GM10248 (cell line): ENCODE measurements at regions not wholly inside any gene's neighbourhood (a gene's known extent, or its start where the extent isn't known, plus 50 kb on each side); places are given as distances from the start of the nearest gene placed in this dataset.
"Not testable (repeated sequence)": the region's sequence is repeated elsewhere in the genome, so short reads cannot be mapped to it uniquely, and the experiment has no call there.

Source experiments
- CTCF ChIA-PET: fragments of 300-600 bp; sonication (Branson Sonifier 250); formaldehyde crosslinking; extraction: SDS; loops from one replicate; lab custom pipeline; 2021; ENCODE audit warnings: antibody characterized with exemption; lab: Yijun Ruan, JAX
- POLR2A ChIA-PET: fragments of 350-650 bp; sonication (Branson Sonifier 250); formaldehyde crosslinking; extraction: SDS; loops from one replicate; lab custom pipeline; 2020; ENCODE audit warnings: antibody characterized with exemption; lab: Yijun Ruan, JAX
- DNase-seq: peaks from one replicate; pipeline ENCODE4 v3.0.0; 2012; ENCODE audit errors: extremely low spot score
- CTCF ChIP-seq: IDR thresholded peaks from 2 replicates; pipeline ENCODE4 v1.5.1; 2012; ENCODE audit warnings: mild to moderate bottlenecking, low read depth; ENCODE audit errors: extremely low read depth, missing control alignments, control extremely low read depth

GRCh38 chr4:141331534-141332358 is 111.1 kb downstream of the ZNF330 start:
- ChIA-PET POLR2A (no interaction called here), CTCF (interaction anchor here (3.6 to 7.3 kb wide), 2 partner anchors 12 to 15 kb away, joined by 16 to 34 read pairs; no protein-coding TSS in a partner anchor)
- no peak for DNase-seq
- TF ChIP-seq CTCF: no peak

DNA sequence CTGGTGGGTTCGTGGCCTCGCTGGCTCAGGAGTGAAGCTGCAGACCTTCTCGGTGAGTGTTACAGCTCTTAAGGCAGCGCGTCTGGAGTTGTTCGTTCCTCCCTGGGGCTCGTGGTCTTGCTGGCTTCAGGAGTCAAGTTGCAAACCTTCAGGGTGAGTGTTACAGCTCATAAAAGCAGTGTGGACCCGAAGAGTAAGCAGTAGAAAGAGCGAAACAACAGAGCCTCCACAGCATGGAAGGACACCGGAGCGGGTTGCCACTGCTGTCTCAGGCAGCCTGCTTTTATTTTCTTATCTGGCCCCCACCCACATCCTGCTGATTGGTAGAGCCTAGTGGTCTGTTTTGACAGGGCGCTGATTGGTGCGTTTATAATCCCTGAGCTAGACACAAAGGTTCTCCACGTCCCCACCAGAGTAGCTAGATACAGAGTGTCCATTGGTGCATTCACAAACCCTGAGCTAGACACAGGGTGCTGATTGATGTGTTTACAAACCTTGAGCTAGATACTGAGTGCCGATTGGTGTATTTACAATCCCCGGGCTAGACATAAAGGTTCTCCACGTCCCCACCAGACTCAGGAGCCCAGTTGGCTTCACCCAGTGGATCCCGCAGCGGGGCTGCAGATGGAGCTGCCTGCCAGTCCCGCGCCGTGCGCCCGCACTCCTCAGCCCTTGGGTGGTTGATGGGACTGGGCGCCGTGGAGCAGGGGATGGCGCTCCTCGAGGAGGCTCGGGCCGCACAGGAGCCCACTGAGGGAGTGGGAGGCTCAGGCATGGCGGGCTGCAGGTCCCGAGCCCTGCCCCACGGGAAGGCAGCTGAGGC is 111.9 kb downstream of the ZNF330 start:
- CTCF ChIA-PET: interaction anchor here (3.3 to 7.3 kb wide), 2 partner anchors 14 to 26 kb away, joined by 11 to 34 read pairs; no protein-coding TSS in a partner anchor
- DNase-seq, POLR2A ChIA-PET: not testable (repeated sequence)

DNA sequence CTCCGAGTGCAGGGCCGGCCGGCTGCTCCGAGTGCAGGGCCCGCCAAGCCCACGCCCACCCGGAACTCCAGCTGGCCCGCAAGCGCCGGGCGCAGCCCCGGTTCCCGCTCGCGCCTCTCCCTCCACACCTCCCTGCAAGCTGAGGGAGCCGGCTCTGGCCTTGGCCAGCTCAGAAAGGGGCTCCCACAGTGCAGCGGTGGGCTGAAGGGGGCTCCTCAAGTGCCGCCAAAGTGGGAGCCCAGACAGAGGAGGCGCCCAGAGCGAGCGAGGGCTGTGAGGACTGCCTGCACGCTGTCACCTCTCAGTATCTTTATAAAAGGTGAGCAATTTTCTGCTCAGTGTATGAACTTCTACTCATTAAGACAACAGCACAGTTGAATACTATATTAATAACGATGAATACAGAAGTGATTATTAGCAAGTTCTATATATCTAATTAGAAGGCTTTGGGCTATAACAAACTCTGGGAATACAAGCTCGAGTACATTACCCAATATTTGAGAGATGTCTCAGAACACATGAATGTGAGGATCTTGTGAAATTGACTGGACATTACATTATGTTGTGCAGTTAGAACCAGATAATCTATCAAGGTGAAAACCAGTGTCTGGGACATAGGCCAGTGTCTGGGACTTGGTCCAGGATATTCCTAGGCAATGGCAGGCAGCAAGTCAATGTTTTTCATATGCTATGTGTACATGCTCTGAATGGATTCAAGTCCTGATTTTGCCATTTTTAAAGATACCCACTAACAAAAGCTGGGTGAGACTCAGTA is 112.9 kb downstream of the ZNF330 start:
- POLR2A ChIA-PET, DNase-seq: not testable (repeated sequence)
- CTCF ChIA-PET: interaction anchor here (1.4 to 7.3 kb wide), 3 partner anchors 13 to 27 kb away, joined by 3 to 34 read pairs (median 11); no protein-coding TSS in a partner anchor

GRCh38 chr4:141335166-141335565 is 114.5 kb downstream of the ZNF330 start:
- POLR2A ChIA-PET: no interaction called here
- no peak for DNase-seq
- CTCF ChIA-PET: interaction anchor here (1.1 to 7.3 kb wide), 3 partner anchors 12 to 29 kb away, joined by 3 to 34 read pairs (median 11); no protein-coding TSS in a partner anchor
- TF ChIP-seq CTCF: no peak

DNA sequence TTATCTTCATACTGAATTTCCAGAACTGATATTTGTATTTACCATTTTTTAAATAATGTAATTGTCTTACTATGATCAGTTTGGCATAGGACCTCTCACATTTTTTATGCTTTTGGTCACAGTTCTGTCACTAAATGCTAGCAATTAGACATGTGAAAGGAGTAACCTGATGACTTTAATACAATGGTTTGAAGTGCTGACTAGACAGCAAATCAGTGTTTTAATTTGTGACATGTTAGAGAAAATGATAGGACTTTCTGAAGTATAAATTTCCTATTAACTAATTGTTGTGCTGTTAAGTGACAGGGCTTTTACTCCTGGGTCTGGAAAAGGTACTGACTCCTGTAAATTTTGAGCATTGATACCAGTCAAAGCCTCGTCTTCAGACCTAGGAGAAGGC is 117.5 kb downstream of the ZNF330 start:
- no peak for TF ChIP-seq CTCF
- no peak for DNase-seq
- CTCF ChIA-PET: no interaction called here
- POLR2A ChIA-PET: no interaction called here

DNA sequence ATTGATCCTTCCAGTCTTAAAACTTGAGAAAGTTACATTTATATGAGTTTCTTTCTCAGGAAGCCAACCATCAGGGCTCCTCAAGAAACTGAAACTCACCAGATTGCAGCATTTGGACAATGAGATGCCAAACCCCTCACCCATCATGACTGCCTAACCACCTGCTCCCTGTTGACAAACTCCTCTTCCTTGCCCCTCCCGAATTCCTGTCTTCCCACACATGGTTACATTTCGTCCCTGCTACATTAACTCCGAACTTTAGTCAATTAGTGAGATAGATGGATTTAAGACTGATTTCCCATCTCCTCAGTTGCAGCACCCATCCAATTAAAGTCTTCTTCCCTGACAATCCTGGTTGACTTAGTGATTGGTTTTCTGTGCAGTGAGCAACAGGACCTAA is 118.7 kb downstream of the ZNF330 start:
- CTCF ChIA-PET: no interaction called here
- DNase-seq: no peak
- POLR2A ChIA-PET: no interaction called here
- TF ChIP-seq CTCF: no peak

DNA sequence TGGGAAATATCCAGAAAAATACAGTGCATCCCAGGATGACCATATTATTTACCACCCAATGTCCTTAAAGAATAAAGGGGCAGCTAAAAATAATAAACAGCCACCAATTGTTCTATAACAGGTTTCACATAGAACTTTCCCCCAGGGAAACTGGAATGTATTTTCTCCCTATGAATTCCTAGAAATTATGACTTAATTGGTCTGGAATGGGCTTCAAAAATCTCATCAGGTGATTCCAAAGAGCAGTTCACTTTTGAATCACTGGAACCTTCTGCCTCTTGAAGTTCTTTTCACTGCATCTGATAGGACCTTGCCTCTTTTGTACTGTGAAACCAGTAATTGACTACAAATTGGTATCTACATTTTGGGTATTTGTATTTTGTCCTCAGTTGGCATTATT is 119.3 kb downstream of the ZNF330 start:
- no peak for TF ChIP-seq CTCF
- ChIA-PET POLR2A (no interaction called here), CTCF (no interaction called here)
- DNase-seq: no peak
